SU-DHL-6 (cell line): ENCODE measurements at regions not wholly inside any gene's neighbourhood (a gene's known extent, or its start where the extent isn't known, plus 50 kb on each side); places are given as distances from the start of the nearest gene placed in this dataset.

Experiments used
- EZH2phosphoT487 ChIP-seq: fragments of 200-600 bp; sonication (generic), shearing (Covaris generic); conservative IDR thresholded peaks from 2 replicates; pipeline ENCODE4 v1.6.1; 2018; ENCODE audit warnings: mild to moderate bottlenecking, antibody characterized with exemption, low read length, moderate library complexity, mixed read lengths
- TF ChIP-seq, protein P1 (sequence below): fragments of 200-600 bp; sonication (generic); IDR thresholded peaks from one replicate; pipeline ENCODE4 v1.5.1; 2017; ENCODE audit warnings: antibody characterized with exemption, mild to moderate bottlenecking, low read length, moderate library complexity; ENCODE audit not compliant: insufficient read depth, poor library complexity, severe bottlenecking

DNA sequence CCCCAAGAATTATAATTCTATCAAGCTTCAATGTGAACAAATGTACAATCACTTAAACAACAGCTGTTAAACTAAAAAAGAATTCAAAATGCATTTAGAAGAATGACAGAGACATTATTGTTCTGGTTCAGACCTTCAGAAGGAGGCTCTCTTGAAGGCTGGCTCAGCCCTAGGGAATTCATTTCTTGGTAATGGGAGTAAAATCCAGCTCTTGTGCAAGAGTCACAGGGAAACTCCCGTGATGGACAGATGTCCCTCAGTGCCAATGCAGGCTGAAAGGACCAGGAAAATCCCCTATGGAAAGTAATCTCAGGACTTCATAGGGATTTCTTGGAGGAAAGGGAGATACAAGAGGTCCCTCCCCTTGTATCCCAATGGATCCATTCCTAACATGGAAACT is 149.9 kb upstream of the STT3B start:
- TF ChIP-seq, protein P1, sequence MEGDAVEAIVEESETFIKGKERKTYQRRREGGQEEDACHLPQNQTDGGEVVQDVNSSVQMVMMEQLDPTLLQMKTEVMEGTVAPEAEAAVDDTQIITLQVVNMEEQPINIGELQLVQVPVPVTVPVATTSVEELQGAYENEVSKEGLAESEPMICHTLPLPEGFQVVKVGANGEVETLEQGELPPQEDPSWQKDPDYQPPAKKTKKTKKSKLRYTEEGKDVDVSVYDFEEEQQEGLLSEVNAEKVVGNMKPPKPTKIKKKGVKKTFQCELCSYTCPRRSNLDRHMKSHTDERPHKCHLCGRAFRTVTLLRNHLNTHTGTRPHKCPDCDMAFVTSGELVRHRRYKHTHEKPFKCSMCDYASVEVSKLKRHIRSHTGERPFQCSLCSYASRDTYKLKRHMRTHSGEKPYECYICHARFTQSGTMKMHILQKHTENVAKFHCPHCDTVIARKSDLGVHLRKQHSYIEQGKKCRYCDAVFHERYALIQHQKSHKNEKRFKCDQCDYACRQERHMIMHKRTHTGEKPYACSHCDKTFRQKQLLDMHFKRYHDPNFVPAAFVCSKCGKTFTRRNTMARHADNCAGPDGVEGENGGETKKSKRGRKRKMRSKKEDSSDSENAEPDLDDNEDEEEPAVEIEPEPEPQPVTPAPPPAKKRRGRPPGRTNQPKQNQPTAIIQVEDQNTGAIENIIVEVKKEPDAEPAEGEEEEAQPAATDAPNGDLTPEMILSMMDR = no peak
- no peak for TF ChIP-seq EZH2phosphoT487
